Fibroblast of pulmonary artery (primary cell): ENCODE measurements at regions not wholly inside any gene's neighbourhood (a gene's known extent, or its start where the extent isn't known, plus 50 kb on each side); places are given as distances from the start of the nearest gene placed in this dataset.

Experiments
- DNase-seq: peaks from one replicate; pipeline ENCODE4 v3.0.0-alpha.2; 2010; ENCODE audit warnings: low read depth
- H3K4me3 ChIP-seq: replicated peaks from 2 replicates; pipeline ENCODE4 v1.5.1; 2011; ENCODE audit warnings: low read depth, mild to moderate bottlenecking, control low read depth, low read length, moderate library complexity
- CTCF ChIP-seq: IDR thresholded peaks from 2 replicates; pipeline ENCODE4 v1.5.1; 2011; ENCODE audit warnings: mild to moderate bottlenecking, control low read depth, low read length, inconsistent platforms; ENCODE audit errors: missing control alignments

GRCh38 chr18:41545091-41545888, 409.7 kb upstream of the PIK3C3 start:
- DNase-seq, result no peak
- no peak for TF ChIP-seq CTCF
- H3K4me3 ChIP-seq, result no peak overlapping the region

- H3K4me3 ChIP-seq, result no peak overlapping the region
- TF ChIP-seq CTCF, result no peak
Measured at GRCh38 chr18:41543815-41544214, 411.2 kb upstream of the PIK3C3 start.

GRCh38 chr18:41540237-41540871, 414.7 kb upstream of the PIK3C3 start:
- DNase-seq, result no peak
- no peak for TF ChIP-seq CTCF
- H3K4me3 ChIP-seq, result no peak overlapping the region

More at GRCh38 chr18:41543815-41544214, 411.2 kb upstream of the PIK3C3 start:
- no peak for DNase-seq

GRCh38 chr18:41538751-41539150, 416.3 kb upstream of the PIK3C3 start:
- H3K4me3 ChIP-seq, result no peak overlapping the region
- DNase-seq, result no peak
- no peak for TF ChIP-seq CTCF

GRCh38 chr18:41537666-41538065, 417.4 kb upstream of the PIK3C3 start:
- TF ChIP-seq CTCF, result no peak
- no peak for DNase-seq

GRCh38 chr18:41532344-41533086, 422.5 kb upstream of the PIK3C3 start:
- TF ChIP-seq CTCF, result peak; percentile 37
- peak; percentile 42 for DNase-seq
- no peak overlapping the region for H3K4me3 ChIP-seq

More at GRCh38 chr18:41537666-41538065, 417.4 kb upstream of the PIK3C3 start:
- no peak overlapping the region for H3K4me3 ChIP-seq
